ENCODE measurements at regions not wholly inside any gene's neighbourhood (a gene's known extent, or its start where the extent isn't known, plus 50 kb on each side); places are given as distances from the start of the nearest gene placed in this dataset.

GRCh38 chr2:75415111-75415626 lies 145.6 kb downstream of the EVA1A start:
- H3K27me3 ChIP-seq (replicated peaks; ENCODE audit: insufficient read depth, low read length) = no peaks in the 10 kb centered on the region
- H3K4me1 ChIP-seq (ENCODE audit: low read length) = no peaks in the 10 kb centered on the region
- no peak overlapping the region for H2AFZ ChIP-seq (ENCODE audit: low read length)
- H3K27ac ChIP-seq (ENCODE audit: low read length) = no peak overlapping the region
- no peaks in the 10 kb centered on the region for H4K20me1 ChIP-seq (ENCODE audit: insufficient read depth, low read length)
- no peak overlapping the region for H3K4me2 ChIP-seq (ENCODE audit: low read depth, low read length)
- no peaks in the 10 kb centered on the region for H3K79me2 ChIP-seq (ENCODE audit: low read length)
- no peak for TF ChIP-seq EZH2phosphoT487 (IDR thresholded peaks at IDR 0.05; ENCODE audit: low read length)
- no peak overlapping the region for H3K4me3 ChIP-seq (ENCODE audit: low read length)
- no peak for DNase-seq
- H3K9ac ChIP-seq (ENCODE audit: low read length) = no peak overlapping the region
- H3K9me2 ChIP-seq (replicated peaks; ENCODE audit: insufficient read depth, low read length) = no peaks in the 10 kb centered on the region
- H3K36me3 ChIP-seq (replicated peaks; ENCODE audit: insufficient read depth, low read length) = no peaks in the 10 kb centered on the region
- no peaks in the 10 kb centered on the region for H3K9me3 ChIP-seq (replicated peaks; ENCODE audit: insufficient read depth, low read length)
- H3F3A ChIP-seq (ENCODE audit: insufficient read depth, low read length) = no peaks in the 10 kb centered on the region

DNA sequence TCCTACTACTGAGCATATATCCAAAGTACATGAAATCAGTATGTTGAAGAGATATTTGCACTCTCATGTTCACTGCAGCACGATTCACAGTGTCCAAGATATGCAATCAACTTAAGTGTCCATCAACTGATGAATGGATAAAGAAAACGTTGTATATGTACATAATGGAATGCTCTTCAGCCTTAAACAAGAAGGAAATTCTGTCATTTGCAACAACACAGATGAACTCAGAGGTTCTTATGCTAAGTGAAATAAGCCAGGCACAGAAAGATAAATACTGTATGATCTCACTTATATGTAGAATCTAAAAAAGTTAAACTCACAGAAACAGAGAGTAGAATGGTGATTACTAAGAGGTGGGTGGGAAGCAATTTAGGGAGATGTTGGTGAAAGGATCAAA lies 149.2 kb downstream of the EVA1A start:
- H3K4me2 ChIP-seq (ENCODE audit: low read depth, low read length) = no peak overlapping the region
- no peaks in the 10 kb centered on the region for H3K9me3 ChIP-seq (replicated peaks; ENCODE audit: insufficient read depth, low read length)
- no peak overlapping the region for H2AFZ ChIP-seq (ENCODE audit: low read length)
- no peaks in the 10 kb centered on the region for H3K4me1 ChIP-seq (ENCODE audit: low read length)
- H3K36me3 ChIP-seq (replicated peaks; ENCODE audit: insufficient read depth, low read length) = no peaks in the 10 kb centered on the region
- no peak for TF ChIP-seq EZH2 (optimal IDR thresholded peaks at IDR 0.05; ENCODE audit: low read depth, low read length)
- TF ChIP-seq CTCF (IDR thresholded peaks at IDR 0.05; ENCODE audit: low read length) = no peak
- TF ChIP-seq EZH2phosphoT487 (IDR thresholded peaks at IDR 0.05; ENCODE audit: low read length) = no peak
- no peaks in the 10 kb centered on the region for H3K79me2 ChIP-seq (ENCODE audit: low read length)
- H3K27ac ChIP-seq (ENCODE audit: low read length) = no peak overlapping the region
- DNase-seq = no peak
- H3K4me3 ChIP-seq (ENCODE audit: low read length) = no peak overlapping the region
- H3K9ac ChIP-seq (ENCODE audit: low read length) = no peak overlapping the region
- no peaks in the 10 kb centered on the region for H3F3A ChIP-seq (ENCODE audit: insufficient read depth, low read length)
- H4K20me1 ChIP-seq (ENCODE audit: insufficient read depth, low read length) = no peaks in the 10 kb centered on the region
- no peaks in the 10 kb centered on the region for H3K27me3 ChIP-seq (replicated peaks; ENCODE audit: insufficient read depth, low read length)
- no peaks in the 10 kb centered on the region for H3K9me2 ChIP-seq (replicated peaks; ENCODE audit: insufficient read depth, low read length)

GRCh38 chr2:75410702-75411101 lies 150.0 kb downstream of the EVA1A start:
- no peaks in the 10 kb centered on the region for H3F3A ChIP-seq (ENCODE audit: insufficient read depth, low read length)
- no peak overlapping the region for H3K4me3 ChIP-seq (ENCODE audit: low read length)
- no peak overlapping the region for H2AFZ ChIP-seq (ENCODE audit: low read length)
- no peaks in the 10 kb centered on the region for H3K27me3 ChIP-seq (replicated peaks; ENCODE audit: insufficient read depth, low read length)
- no peak overlapping the region for H3K27ac ChIP-seq (ENCODE audit: low read length)
- H3K36me3 ChIP-seq (replicated peaks; ENCODE audit: insufficient read depth, low read length) = no peaks in the 10 kb centered on the region
- no peaks in the 10 kb centered on the region for H4K20me1 ChIP-seq (ENCODE audit: insufficient read depth, low read length)
- H3K4me1 ChIP-seq (ENCODE audit: low read length) = no peaks in the 10 kb centered on the region
- no peaks in the 10 kb centered on the region for H3K9me2 ChIP-seq (replicated peaks; ENCODE audit: insufficient read depth, low read length)
- no peaks in the 10 kb centered on the region for H3K79me2 ChIP-seq (ENCODE audit: low read length)
- no peaks in the 10 kb centered on the region for H3K9me3 ChIP-seq (replicated peaks; ENCODE audit: insufficient read depth, low read length)
- no peak overlapping the region for H3K4me2 ChIP-seq (ENCODE audit: low read depth, low read length)
- H3K9ac ChIP-seq (ENCODE audit: low read length) = no peak overlapping the region
- no peak for DNase-seq
- no peak for TF ChIP-seq EZH2phosphoT487 (IDR thresholded peaks at IDR 0.05; ENCODE audit: low read length)
- no peak for TF ChIP-seq EZH2 (optimal IDR thresholded peaks at IDR 0.05; ENCODE audit: low read depth, low read length)
- no peak for TF ChIP-seq CTCF (IDR thresholded peaks at IDR 0.05; ENCODE audit: low read length)

DNA sequence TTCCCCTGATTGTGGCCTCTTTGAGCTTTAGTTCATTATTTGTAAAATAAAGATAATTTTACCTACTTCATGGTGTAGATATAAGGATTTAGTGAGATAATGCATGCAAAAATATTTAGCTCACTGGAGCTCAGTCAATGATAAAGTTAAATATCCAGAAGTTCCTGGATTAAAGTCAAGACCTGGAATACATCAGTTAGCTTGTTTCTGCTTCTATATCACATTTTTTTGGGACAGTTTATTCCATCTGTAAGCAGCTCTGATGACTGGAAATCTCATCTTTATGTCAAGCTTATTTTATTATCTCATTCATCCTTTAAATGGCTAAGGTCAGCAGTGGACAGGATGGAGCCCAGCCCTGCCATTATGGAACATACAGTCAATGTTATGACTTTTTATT lies 152.0 kb downstream of the EVA1A start:
- no peak overlapping the region for H3K27ac ChIP-seq (ENCODE audit: low read length)
- no peaks in the 10 kb centered on the region for H3K36me3 ChIP-seq (replicated peaks; ENCODE audit: insufficient read depth, low read length)
- TF ChIP-seq EZH2 (optimal IDR thresholded peaks at IDR 0.05; ENCODE audit: low read depth, low read length) (no peak), EZH2phosphoT487 (IDR thresholded peaks at IDR 0.05; ENCODE audit: low read length) (no peak), CTCF (IDR thresholded peaks at IDR 0.05; ENCODE audit: low read length) (no peak)
- no peaks in the 10 kb centered on the region for H3K27me3 ChIP-seq (replicated peaks; ENCODE audit: insufficient read depth, low read length)
- no peak for DNase-seq
- H3K9me3 ChIP-seq (replicated peaks; ENCODE audit: insufficient read depth, low read length) = no peaks in the 10 kb centered on the region
- no peaks in the 10 kb centered on the region for H3F3A ChIP-seq (ENCODE audit: insufficient read depth, low read length)
- no peaks in the 10 kb centered on the region for H3K79me2 ChIP-seq (ENCODE audit: low read length)
- H3K4me3 ChIP-seq (ENCODE audit: low read length) = no peak overlapping the region
- no peaks in the 10 kb centered on the region for H3K4me1 ChIP-seq (ENCODE audit: low read length)
- H2AFZ ChIP-seq (ENCODE audit: low read length) = no peak overlapping the region
- H3K9ac ChIP-seq (ENCODE audit: low read length) = no peak overlapping the region
- H3K4me2 ChIP-seq (ENCODE audit: low read depth, low read length) = no peak overlapping the region
- H3K9me2 ChIP-seq (replicated peaks; ENCODE audit: insufficient read depth, low read length) = no peaks in the 10 kb centered on the region
- no peaks in the 10 kb centered on the region for H4K20me1 ChIP-seq (ENCODE audit: insufficient read depth, low read length)
